Non-pigmented ciliary epithelial cell (primary cell): ENCODE measurements at regions not wholly inside any gene's neighbourhood (a gene's known extent, or its start where the extent isn't known, plus 50 kb on each side); places are given as distances from the start of the nearest gene placed in this dataset.
"Not testable (repeated sequence)": the region's sequence is repeated elsewhere in the genome, so short reads cannot be mapped to it uniquely, and the experiment has no call there.

Experiments
- DNase-seq: peaks from one replicate; pipeline ENCODE4 v3.0.0-alpha.2; 2010; ENCODE audit warnings: low read depth

DNA sequence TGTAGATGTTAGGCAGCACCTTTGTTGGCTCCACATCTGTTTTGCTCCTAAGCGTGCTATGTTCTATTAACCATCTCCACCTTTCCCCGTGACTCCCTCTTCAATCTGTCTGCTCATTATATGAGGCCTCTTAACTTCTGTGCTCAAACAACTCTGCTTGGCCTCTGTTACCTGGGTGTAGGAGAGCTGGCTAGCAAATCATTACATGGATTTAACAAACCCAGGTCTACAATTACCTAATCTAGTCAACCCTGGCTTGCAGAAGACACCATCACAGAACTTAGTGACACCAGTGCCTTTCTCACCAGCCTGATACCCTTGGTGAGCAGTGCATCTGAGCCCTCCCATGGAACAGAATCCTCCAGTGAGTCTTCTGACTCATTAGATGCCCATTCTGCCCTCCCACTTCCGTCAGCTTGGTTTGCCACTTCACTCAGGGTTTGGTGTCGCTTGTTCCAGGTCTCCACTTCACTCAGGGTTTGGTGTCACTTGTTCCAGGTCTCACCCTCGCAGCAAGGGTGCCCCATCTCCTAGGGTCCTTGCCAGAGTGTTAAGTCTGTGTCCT lies 92.0 kb upstream of the KIF26B start:
- DNase-seq = no peak

DNA sequence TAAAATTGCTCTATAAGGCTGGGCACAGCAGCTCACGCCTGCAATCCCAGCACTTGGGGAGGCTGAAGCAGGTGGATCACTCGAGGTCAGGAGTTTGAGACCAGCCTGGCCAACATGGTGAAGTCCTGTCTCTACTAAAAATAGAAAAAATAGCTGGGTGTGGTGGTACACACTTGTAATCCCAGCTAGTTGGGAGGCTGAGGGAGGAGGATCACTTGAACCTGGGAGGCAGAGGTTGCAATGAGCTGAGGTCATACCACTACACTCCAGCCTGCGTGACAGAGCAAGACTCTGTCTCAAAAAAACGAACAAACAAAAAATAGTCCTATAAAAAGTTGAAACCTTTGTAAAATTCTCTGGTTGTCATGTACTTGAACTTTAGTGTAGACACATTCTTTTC lies 93.0 kb upstream of the KIF26B start:
- DNase-seq = not testable (repeated sequence)

DNA sequence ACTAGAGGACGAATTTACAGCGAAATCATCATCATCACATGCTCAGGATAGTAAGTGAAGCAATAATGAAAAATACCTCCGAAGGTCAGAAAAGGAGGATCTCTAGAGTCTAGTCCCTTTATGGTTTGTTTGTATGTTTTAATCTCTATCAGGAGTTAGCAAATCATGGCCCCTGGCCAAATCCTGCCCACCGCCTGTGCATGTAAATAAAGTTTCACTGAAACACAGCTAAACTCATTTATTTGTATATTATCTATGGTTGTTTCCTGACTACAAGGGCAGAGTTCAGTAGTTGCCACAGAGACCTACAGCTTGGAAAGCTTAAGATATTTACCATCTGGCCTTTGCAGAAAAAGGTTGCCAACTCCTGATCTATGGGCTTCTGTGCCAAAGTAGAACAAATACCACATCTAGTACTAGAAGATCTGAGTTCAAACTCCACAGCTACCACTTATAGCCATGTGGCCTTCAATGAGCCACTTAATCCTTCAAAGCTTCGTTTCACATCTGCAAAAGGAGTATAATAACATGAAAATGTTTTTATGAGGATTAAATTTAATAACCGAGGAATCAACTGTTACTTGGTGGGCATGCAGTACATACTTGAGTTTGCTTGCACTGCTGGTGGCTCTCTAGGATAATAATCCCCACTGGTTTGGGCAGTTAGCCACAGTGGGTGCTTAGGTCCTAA lies 94.0 kb upstream of the KIF26B start:
- no peak for DNase-seq

DNA sequence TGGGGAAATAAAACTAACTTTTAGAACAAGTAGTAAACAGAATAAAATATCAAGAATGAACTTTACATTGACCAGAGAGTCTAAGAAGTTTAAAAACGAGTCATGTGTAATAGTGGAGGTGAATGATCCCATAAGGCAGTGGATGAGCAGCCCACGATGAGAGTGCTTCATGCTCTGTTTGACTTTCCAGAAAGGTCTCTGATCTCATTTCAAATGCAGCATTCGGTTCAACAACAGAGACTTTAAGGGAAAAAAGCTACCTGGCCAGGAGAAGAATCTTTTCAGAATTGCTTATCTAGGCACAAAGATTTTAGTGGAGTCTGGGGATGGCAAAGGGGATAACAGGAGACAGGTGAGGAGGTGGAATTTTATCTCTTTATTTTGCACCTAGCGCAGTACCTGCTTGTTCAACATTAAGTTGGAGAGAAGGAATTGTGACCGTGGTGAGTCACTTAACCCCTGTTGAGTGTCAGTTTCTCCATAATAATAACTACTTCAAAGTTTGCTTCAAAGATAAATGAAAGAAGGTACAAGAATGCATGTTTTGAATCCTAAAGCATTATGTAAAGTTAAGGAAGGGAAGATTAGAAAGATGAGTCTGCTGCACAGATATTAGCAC lies 94.9 kb upstream of the KIF26B start:
- no peak for DNase-seq

DNA sequence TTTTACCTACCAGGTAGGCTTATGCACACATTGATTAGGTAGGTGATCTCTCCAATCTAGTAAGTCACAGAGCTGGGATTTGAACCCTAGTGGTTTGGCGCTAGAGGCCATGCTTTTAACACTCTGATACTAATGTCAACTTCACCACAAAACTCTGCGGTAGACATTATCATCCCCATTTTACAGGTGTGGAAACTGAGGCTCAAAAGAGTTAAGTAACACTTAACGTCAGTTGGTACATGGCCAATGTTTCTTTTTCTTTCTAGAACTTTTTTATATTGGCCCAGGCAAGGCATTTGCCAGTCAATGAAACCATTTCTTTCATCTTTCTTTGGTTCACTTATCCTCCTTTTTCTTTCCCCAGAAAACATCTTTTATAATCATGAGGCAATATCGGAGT lies 95.9 kb upstream of the KIF26B start:
- DNase-seq = no peak

DNA sequence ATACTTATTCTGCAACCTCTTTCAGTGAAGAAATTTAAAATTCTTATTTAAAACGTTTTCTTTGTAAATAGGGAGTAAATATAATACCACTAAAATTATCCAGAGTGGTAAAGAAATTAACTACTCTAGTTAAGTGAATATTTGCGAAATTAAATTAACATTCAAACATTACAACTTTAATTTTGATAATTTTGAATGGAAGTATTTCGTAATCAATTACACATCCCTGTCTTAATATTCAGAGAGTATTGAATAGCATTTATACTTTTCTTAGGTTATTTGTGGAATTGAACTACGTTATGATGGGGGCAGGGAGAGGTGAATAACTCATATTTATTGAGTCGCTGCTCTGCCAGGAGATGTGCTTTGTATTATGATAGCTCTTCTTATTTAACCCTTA lies 96.3 kb upstream of the KIF26B start:
- DNase-seq = no peak

GRCh38 chr1:245056913-245057312 lies 97.9 kb upstream of the KIF26B start:
- DNase-seq = no peak

- not testable (repeated sequence) for DNase-seq
These were observed 98.5 kb upstream of the KIF26B start for GRCh38 chr1:245056296-245056695.

DNA sequence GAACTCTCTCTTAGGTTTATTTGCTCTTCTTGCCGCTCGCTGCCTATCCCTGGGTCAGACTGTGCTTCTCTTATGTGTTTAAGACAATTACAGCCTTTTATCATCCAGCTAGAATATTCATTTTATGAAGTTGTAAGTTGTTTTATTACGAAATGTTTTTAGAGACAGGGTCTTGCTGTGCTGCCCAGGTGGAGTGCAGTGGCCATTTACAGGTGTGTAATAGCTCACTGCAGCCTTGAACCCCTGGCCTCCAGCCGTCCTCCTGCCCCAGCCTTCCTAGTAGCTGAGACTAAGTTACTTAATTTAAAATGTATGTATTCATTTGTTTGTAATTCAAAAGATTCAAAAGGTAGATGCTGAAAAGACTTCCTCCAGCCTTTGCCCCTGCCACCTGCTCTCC lies 99.0 kb upstream of the KIF26B start:
- DNase-seq = no peak

DNA sequence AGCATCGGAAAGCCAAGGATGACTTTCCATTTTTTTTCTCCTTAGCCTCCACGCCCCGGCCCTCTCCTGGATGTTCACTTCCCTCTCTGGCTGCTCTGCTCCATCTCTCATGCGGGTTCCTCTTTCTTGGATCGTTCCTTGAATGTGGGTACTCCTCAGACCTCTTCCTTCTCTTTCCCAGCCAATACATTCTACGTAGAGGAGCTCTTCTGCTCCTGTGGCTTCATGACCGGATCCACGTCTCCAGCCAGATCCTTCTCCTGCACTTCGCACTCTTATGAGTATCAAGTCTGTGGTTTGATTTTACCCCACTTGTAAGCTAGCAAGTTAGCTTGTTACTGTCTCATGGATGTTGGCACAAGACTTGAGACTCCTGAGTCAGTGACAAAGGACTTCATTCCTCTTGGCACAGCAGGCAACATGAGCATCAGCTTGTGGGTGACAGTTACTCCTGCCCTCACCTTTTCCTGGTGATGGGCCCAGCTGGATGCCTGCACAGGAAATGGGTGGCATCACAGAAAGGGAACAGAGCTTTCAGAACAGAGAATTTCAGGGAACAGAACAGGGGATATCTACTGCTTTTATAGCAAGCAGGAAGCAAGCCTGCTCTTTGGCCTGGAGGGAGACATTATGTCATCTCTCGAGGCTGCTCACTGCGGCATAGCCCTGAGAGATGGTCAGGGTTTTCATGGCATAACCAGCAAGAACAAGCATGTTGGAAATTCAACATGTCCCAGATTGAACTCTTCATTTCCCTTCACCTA lies 100.1 kb upstream of the KIF26B start:
- DNase-seq = no peak

DNA sequence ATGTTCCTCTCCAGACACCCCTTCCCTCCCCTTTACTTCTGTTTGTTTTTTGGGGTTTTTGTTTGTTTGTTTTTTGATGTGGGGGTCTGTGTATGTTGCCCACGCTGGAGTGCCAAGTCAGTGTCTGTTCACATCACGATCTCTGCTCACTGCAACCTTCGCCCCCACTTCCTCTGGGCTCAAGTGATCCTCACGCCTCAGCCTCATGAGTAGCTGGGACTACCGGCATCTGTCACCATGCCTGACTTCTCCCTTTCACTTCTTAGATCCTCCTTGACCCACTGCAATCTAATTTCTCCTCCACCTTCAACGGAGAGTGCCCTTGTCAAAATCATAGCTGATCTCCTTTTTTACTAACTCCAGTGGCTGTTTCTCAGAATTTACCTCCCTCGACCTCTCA lies 100.7 kb upstream of the KIF26B start:
- no peak for DNase-seq

DNA sequence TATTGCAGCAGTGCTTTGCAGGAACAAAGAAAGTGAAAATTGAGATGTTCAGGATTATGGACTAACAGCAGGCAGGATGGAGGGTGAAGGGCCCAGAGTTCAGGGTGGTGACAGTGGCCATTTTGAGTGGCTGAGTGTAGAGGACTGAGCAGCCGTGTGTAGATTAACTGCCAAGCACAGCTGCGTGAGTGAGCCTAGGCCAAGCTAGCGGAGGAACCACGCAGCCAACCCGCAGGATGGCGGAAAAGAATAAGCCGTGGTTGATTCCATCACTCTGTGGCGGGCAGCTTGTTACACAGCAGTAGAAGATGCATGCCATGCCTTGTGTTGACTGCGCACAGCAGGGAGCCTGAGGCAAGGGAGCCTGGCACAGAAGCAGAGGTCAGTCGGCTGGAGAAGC lies 102.5 kb upstream of the KIF26B start:
- no peak for DNase-seq

DNA sequence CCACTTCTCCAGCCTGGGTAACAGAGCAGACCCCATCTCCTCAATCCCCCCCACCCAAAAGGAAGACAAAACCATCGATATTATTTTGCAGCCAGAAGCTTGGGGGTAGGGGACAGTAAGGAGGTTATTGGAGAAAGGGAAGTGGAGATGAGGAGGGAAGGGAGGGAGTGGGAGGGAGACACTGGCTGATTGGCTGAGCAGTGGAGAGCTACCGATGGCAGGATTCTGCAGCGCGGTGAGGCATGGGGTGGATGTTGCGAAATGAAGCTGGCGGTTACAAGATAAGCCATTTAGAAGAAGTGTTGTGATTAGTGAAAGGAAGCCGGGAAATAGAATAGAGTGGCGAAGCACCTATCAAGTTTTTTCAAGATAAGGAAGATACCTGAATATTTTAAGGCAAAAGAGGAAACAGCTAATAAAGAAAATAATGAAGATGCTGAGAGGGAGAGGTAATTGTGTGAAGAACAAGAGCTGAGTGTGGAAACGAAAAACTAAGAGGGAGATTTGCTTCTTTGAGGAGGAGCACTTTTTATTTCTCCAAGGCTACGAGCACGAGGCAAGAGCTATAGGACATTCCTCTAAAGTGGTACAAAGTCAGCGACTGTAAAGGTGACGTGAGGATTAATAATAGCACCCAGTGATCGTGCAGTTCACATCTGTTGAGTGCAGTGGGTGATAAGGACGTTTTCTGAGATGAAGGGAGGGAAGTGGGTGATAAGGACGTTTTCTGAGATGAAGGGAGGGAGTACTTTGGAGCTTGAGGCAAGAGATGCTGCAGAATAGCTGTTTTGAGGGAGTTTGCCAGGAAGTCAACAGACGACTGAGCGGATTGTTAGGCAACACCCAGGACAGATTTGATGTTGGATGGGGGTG lies 103.2 kb upstream of the KIF26B start:
- no peak for DNase-seq

DNA sequence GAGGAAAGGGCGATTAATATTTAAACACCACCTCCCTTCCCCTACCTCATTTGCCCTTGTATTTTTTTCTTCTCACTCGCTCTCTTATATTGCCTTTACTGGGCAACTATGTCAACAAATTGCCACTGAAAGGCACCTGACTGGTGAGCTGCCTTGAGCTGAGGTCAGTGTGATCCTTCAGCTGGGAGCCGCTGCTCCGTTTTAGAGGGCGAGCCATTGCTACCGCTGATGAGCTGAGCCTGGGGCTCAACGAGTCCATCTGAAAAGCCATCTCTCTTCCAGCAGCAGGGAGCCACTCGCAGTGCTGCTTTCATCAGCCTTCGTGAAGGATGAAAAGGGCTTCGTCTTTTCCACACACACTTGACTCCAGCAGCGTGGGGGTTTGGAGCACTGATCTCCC lies 108.0 kb upstream of the KIF26B start:
- no peak for DNase-seq

DNA sequence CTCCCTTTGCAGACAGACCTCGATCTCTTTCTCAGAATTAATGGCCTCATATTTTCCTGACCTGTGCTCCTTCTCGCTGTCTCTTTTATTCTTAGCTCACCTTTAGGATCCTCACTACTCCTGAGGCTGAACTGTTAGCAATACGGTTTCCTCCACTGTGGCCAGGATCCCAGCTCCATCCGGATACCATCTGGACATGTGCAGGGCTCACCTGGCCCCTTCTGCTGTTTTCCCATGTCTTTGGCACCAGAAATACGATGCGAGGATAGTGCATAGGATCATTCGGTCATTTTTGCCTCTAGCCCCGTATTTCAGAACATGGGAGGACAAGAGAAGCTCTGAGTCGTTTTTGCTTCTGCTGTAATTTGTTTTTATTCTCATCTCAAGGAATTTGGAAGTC lies 108.5 kb upstream of the KIF26B start:
- no peak for DNase-seq

DNA sequence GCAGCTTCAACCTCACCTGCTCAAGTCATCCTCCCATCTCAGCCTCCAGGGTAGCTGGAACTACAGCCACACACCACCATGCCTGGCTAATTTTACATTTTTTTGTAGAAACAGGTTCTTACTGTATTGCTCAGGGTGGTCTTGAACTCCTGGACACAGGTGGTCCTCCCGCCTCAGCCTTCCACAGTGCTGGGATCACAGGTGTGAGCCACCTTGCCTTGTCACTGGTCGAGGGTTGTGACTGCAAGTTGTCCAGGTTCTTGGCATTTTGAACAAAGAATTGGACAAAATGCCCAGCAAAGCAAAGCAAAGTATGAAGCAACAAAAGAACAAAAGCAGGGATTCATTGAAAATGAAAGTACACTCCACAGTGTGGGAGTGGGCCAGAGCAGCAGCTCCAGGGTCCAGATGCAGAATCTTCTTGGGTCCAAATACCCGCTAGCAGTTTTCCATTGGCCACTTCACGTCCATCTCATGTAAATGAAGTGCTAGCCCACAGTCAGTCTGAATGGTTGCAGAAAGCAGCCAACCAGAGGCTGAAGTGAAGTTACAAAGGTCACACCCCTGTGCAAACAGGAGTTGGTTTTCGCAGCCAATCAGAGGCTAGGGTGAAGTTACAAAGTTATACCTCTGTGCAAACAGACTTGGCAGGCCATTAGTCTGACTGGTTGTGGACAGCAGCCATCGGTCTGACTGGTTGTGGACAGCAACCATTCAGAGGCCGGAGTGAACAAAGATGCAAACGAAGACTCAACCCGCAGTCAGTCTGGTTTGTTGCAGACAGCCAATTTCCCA lies 109.5 kb upstream of the KIF26B start:
- DNase-seq = no peak

DNA sequence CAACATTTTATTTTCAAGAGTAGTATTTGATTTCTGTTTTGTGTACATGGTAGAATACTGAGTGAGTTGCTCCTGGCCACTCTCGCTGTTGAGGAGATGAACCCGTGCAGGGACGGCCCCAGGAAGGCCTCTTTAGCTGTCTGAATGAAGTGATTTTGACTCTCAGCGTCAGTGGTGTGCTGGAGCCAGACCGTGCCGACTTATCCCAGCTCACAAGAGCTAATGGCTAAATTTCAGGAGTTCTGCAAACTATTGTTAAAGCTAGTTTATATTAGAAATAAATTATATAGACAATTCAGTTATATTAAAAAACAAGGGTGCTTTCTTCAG lies 111.2 kb upstream of the KIF26B start:
- DNase-seq = no peak

DNA sequence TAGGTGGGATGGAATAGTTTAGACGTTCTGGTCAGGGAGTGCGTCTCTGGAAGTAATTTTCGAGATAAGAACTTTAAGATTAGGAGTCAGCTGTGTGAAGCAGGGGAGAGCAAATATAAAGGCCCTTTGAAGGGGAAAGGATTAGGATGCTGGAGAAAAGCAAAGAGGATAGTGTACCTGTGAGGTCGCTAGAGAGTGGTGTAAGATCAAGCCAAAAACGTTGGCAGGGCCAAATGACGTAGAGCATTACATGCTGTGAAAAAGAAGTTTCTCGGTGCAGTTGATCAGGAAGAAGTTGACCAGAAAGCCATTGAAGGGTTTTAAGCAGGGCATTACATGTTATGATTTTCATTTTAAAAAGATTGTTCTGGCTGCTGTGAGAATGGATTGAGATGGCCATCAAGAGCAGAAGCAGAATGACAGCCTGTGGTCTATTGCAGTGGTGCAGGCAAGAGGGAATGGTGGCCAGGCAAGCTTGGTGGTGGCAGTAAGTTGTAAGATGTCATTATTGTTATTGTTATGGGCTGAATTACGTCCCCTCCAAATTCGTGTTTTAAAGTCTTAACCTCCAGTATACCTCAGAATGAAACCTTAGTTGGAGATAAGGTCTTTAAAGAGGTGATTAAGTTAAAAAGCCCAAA lies 113.6 kb upstream of the KIF26B start:
- no peak for DNase-seq

DNA sequence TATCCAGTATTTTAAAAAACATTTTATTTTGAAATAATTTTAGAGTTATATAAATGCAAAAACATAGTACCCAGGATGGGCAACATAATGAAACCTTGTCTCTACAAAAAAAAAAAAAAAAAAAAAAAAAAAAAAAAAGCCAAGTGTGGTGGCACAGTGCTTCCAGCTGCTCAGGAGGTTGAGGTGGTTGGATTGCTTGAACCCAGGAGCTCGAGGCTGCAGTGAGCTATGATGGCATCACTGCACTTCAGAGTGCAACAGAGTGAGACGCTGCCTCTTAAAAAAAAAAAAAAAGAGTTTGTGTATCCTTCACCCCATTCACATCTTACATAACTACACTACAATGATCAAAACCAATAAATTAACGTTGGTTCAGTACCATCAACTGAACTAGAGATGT lies 115.6 kb upstream of the KIF26B start:
- DNase-seq = no peak

DNA sequence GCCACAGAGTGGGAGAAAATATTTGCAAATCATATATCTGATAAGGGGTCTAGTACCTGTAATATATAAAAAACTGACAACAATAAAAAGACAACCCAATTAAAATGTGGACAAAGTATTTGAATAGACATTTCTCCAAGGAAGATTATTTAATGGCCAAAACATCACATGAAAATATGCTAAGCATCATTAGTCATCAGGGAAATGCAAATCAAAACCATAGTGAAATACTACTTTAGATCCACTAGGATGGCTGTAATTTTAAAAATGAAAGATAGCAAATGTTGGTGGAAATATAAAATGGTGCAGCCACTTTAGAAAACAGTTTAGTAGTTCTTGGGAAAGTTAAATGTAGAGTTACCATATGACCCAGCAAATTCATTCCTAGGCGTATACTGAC lies 118.7 kb upstream of the KIF26B start:
- no peak for DNase-seq

DNA sequence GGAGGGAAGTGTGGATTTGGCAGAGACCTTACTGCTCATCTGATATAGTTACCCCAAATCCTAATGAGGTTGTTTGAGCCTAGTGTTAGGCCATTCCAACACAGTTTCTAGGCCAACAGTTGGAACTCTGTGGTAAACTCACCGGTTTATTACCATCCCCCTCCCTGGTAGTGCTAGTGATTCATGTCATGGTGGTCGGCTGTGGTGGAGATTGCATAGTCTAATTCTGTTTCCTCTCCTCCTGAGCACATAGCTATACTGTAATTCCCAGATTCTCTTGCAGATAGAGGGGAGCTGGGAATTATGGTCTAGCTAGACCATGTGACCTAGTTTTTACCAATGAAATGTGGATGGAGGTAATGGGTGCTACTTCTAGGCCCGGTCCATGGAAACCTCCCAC lies 123.7 kb upstream of the KIF26B start:
- DNase-seq = no peak
